BLaER1 treated with 17β-estradiol and CSF1 and Interleukin-3, amounts not matched to agents 10 nM and 100 nM (cell line): ENCODE measurements at regions not wholly inside any gene's neighbourhood (a gene's known extent, or its start where the extent isn't known, plus 50 kb on each side); places are given as distances from the start of the nearest gene placed in this dataset.

ENCODE experiments used
- H3K27ac ChIP-seq, 11 experiments: shearing (Covaris generic); formaldehyde crosslinking; 2 replicates each; pipeline ENCODE4 v1.8.1; 2022
- H3K27me3 ChIP-seq, 11 experiments: shearing (Covaris generic); formaldehyde crosslinking; 2 replicates each; pipeline ENCODE4 v1.8.1; 2022
- H3K36me3 ChIP-seq, 11 experiments: shearing (Covaris generic); formaldehyde crosslinking; 2 replicates each; pipeline ENCODE4 v1.8.1; 2022
- H3K4me1 ChIP-seq, 10 experiments: shearing (Covaris generic); formaldehyde crosslinking; 2 replicates each; pipeline ENCODE4 v1.8.1; 2022
- H3K4me2 ChIP-seq, 11 experiments: shearing (Covaris generic); formaldehyde crosslinking; 2 replicates each; pipeline ENCODE4 v1.8.1; 2022
- H3K4me3 ChIP-seq, 10 experiments: shearing (Covaris generic); formaldehyde crosslinking; 2 replicates each; pipeline ENCODE4 v1.8.1; 2022
- H3K9ac ChIP-seq, 11 experiments: shearing (Covaris generic); formaldehyde crosslinking; 2 replicates each; pipeline ENCODE4 v1.8.1; 2022
- H3K9me3 ChIP-seq, 11 experiments: shearing (Covaris generic); formaldehyde crosslinking; replicated peaks in 1 of 11; 2 replicates each; pipeline ENCODE4 v1.8.1; 2022
- H4K20me1 ChIP-seq, 11 experiments: shearing (Covaris generic); formaldehyde crosslinking; 2 replicates each; pipeline ENCODE4 v1.8.1; 2022
- Cebpa-rat ChIP-seq, 11 experiments: shearing (Covaris generic); IDR thresholded peaks; 2 replicates each; pipeline ENCODE4 v1.8.1; 2022

GRCh38 chr4:64551125-64551524 is 141.9 kb upstream of the TECRL start:
- TF ChIP-seq Cebpa-rat (IDR thresholded peaks at IDR 0.05), result no peak
- no peak overlapping the region for H3K9ac ChIP-seq
- no peaks in the 10 kb centered on the region for H3K4me1 ChIP-seq
- H3K4me3 ChIP-seq, result no peak overlapping the region
- H4K20me1 ChIP-seq, result no peaks in the 10 kb centered on the region
- H3K36me3 ChIP-seq, result no peaks in the 10 kb centered on the region
- H3K4me2 ChIP-seq, result no peak overlapping the region
- no peaks in the 10 kb centered on the region for H3K9me3 ChIP-seq
- no peaks in the 10 kb centered on the region for H3K27me3 ChIP-seq
- H3K27ac ChIP-seq, result no peak overlapping the region

GRCh38 chr4:64545593-64545992 is 136.3 kb upstream of the TECRL start:
- Histone ChIP-seq H3K4me1 (no peaks in the 10 kb centered on the region), H3K27ac (no peak overlapping the region), H3K9ac (no peak overlapping the region), H3K4me2 (no peak overlapping the region), H4K20me1 (no peaks in the 10 kb centered on the region), H3K9me3 (no peaks in the 10 kb centered on the region), H3K27me3 (no peaks in the 10 kb centered on the region), H3K36me3 (no peaks in the 10 kb centered on the region), H3K4me3 (no peak overlapping the region)
- no peak for TF ChIP-seq Cebpa-rat (IDR thresholded peaks at IDR 0.05)

DNA sequence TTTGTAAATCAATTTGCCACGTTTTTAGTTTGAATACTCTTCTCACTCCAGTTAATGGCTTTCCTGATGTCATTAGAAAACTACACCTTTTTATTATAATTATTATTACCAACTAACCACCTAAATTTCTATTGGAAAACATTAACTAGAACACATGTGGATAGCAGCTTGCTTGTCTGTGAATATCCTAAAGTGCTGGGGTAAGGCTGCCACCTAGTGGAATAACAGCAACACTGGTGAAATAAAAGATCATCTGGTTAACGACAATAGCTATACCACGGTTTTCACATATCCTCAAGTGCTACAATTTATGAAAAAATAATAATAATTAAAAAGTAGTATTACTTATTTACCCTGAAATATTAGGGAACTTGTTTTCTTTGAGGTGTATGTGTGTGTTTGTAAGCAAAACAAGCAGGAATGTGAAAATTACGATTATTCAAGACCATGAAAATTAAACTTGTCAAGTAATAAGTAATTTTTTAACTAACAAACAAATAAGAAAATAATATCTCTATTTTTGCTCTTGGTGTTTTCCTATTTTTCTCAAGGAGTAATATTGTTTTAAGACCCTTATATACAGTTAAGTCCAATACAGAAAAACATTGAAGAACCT is 130.1 kb upstream of the TECRL start:
- H3K4me3 ChIP-seq, result no peak overlapping the region
- H3K9ac ChIP-seq, result no peak overlapping the region
- no peak overlapping the region for H3K27ac ChIP-seq
- H3K36me3 ChIP-seq, result no peaks in the 10 kb centered on the region
- H4K20me1 ChIP-seq, result no peaks in the 10 kb centered on the region
- H3K4me1 ChIP-seq, result no peaks in the 10 kb centered on the region
- no peak for TF ChIP-seq Cebpa-rat (IDR thresholded peaks at IDR 0.05)
- H3K27me3 ChIP-seq, result no peaks in the 10 kb centered on the region
- H3K9me3 ChIP-seq, result no peaks in the 10 kb centered on the region
- no peak overlapping the region for H3K4me2 ChIP-seq

DNA sequence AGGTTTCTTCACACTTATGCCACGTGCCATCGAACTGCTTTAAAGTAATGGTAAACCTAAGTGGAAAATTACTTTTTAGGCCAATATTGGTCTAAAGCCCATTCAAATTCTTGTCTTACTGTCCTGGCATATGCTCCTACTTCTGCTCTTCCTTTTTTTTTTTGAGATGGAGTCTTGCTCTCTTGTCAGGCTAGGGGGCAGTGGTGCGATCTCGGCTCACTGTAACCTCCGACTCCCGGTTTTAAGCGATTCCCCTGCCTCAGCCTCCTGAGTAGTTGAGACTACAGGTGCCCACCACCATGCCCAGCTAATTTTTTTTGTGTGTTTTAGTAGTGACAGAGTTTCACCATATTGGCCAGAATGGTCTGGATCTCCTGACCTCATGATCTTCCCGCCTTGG is 129.0 kb upstream of the TECRL start:
- no peaks in the 10 kb centered on the region for H4K20me1 ChIP-seq
- no peak for TF ChIP-seq Cebpa-rat (IDR thresholded peaks at IDR 0.05)
- no peak overlapping the region for H3K4me3 ChIP-seq
- H3K27ac ChIP-seq, result no peak overlapping the region
- H3K36me3 ChIP-seq, result no peaks in the 10 kb centered on the region
- H3K9me3 ChIP-seq, result no peaks in the 10 kb centered on the region
- H3K27me3 ChIP-seq, result no peaks in the 10 kb centered on the region
- H3K9ac ChIP-seq, result no peak overlapping the region
- H3K4me2 ChIP-seq, result no peak overlapping the region
- H3K4me1 ChIP-seq, result no peaks in the 10 kb centered on the region

DNA sequence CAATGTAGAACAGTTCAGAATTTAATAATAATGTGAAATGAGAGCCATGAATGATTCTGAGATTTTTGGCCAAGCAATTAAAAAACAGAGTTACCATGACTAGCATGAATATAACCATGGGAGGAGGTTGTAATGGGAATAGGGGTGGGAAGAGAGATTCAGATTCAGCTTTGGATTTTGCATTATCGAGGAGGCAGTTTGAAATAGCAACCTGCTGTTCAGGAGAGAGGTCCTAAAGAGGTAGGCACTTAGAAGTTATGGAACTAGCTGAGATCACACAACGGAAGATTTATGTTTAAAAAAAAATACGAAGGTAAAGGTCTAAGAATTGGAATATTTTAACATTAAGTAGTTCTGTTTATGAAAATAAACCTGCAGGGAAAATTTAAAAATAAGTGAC is 124.4 kb upstream of the TECRL start:
- Histone ChIP-seq H3K9ac (no peak overlapping the region), H3K9me3 (no peaks in the 10 kb centered on the region), H4K20me1 (no peaks in the 10 kb centered on the region), H3K27ac (no peak overlapping the region), H3K27me3 (no peaks in the 10 kb centered on the region), H3K4me1 (no peaks in the 10 kb centered on the region), H3K4me3 (no peak overlapping the region), H3K4me2 (no peak overlapping the region), H3K36me3 (no peaks in the 10 kb centered on the region)
- TF ChIP-seq Cebpa-rat (IDR thresholded peaks at IDR 0.05), result no peak

DNA sequence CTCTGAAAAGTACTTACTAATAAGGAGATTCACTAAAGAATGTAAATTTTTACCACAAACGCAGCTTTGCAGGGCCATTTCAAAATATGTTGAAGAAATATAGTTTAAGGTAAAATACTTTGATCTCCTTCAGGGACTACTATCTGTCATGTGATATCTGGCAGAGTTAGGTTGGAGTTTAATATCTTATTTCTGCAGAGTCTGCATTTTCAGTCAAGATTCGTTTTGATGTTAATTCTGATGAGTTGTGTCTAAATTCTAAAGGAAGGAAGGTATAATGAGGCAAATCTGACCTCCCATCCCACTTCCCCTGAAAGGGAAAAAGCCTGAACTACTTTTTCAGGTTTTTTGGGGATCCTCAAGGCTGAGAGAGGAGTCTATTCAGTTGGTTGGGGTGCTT is 123.9 kb upstream of the TECRL start:
- Histone ChIP-seq H3K27ac (no peak overlapping the region), H3K4me1 (no peaks in the 10 kb centered on the region), H3K27me3 (no peaks in the 10 kb centered on the region), H3K9me3 (no peaks in the 10 kb centered on the region), H3K9ac (no peak overlapping the region), H3K36me3 (no peaks in the 10 kb centered on the region), H3K4me3 (no peak overlapping the region), H4K20me1 (no peaks in the 10 kb centered on the region), H3K4me2 (no peak overlapping the region)
- no peak for TF ChIP-seq Cebpa-rat (IDR thresholded peaks at IDR 0.05)

- Histone ChIP-seq H3K4me1 (no peaks in the 10 kb centered on the region), H3K4me2 (no peak overlapping the region), H3K9ac (no peak overlapping the region), H3K36me3 (no peaks in the 10 kb centered on the region), H3K9me3 (no peaks in the 10 kb centered on the region), H3K27me3 (no peaks in the 10 kb centered on the region), H3K4me3 (no peak overlapping the region), H3K27ac (no peak overlapping the region), H4K20me1 (no peaks in the 10 kb centered on the region)
- no peak for TF ChIP-seq Cebpa-rat (IDR thresholded peaks at IDR 0.05)
These were observed 111.2 kb upstream of the TECRL start for GRCh38 chr4:64520421-64520820.

DNA sequence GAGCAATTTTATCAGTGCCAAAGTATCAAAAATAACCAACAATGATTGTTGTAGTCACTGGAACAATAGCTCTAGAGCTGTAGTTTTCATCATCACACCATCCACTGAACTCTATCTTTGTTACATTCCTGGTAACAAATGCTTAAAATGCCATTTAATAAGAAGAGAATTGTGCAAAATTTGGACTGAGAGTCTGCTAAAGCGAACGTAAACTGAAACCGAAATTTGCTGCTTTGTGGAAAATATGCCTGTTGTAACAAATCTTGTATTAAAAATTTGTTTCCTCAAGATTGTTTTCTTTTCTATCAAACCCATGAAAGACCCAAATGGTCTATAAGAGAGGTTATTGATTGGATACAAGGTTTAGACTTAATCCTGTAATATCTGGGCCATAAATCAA is 109.3 kb upstream of the TECRL start:
- Histone ChIP-seq H3K36me3 (no peaks in the 10 kb centered on the region), H3K4me2 (no peak overlapping the region), H4K20me1 (no peaks in the 10 kb centered on the region), H3K4me3 (no peak overlapping the region), H3K27ac (no peak overlapping the region), H3K27me3 (no peaks in the 10 kb centered on the region), H3K4me1 (no peaks in the 10 kb centered on the region), H3K9me3 (no peaks in the 10 kb centered on the region), H3K9ac (no peak overlapping the region)
- TF ChIP-seq Cebpa-rat (IDR thresholded peaks at IDR 0.05), result no peak

DNA sequence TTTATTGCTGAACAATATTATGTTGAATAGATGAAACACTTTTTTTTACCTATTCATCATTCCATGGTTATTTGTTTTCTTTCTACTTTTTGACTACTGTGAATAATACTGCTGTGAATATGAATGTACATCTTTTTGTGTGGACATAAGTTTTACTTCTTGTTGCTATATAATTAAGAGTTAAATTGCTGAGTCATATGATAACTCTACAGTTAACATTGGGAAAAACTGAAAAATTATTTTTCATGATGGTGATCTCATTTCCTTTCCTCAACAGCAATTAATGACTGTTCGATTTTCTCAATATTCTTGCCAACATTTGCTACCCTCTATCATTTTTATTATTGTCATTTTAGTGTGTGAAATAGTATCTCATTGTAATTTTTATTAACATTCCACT is 106.9 kb upstream of the TECRL start:
- no peak for TF ChIP-seq Cebpa-rat (IDR thresholded peaks at IDR 0.05)
- H3K36me3 ChIP-seq, result no peaks in the 10 kb centered on the region

GRCh38 chr4:64508089-64508488 is 98.8 kb upstream of the TECRL start:
- Histone ChIP-seq H3K4me3 (no peak overlapping the region), H3K4me2 (no peak overlapping the region), H4K20me1 (no peaks in the 10 kb centered on the region), H3K36me3 (no peaks in the 10 kb centered on the region), H3K27ac (no peak overlapping the region), H3K9me3 (no peaks in the 10 kb centered on the region), H3K9ac (no peak overlapping the region), H3K27me3 (no peaks in the 10 kb centered on the region), H3K4me1 (no peaks in the 10 kb centered on the region)
- TF ChIP-seq Cebpa-rat (IDR thresholded peaks at IDR 0.05), result peak in 1 of 11 experiments; percentile 10; a peak in 1 of 22 replicates

More for the DNA sequence above, 106.9 kb upstream of the TECRL start:
- Histone ChIP-seq H3K4me3 (no peak overlapping the region), H3K27me3 (no peaks in the 10 kb centered on the region), H3K4me2 (no peak overlapping the region), H3K4me1 (no peaks in the 10 kb centered on the region), H4K20me1 (no peaks in the 10 kb centered on the region), H3K27ac (no peak overlapping the region), H3K9me3 (no peaks in the 10 kb centered on the region), H3K9ac (no peak overlapping the region)
